ENCODE measurements at regions not wholly inside any gene's neighbourhood (a gene's known extent, or its start where the extent isn't known, plus 50 kb on each side); places are given as distances from the start of the nearest gene placed in this dataset.

DNA sequence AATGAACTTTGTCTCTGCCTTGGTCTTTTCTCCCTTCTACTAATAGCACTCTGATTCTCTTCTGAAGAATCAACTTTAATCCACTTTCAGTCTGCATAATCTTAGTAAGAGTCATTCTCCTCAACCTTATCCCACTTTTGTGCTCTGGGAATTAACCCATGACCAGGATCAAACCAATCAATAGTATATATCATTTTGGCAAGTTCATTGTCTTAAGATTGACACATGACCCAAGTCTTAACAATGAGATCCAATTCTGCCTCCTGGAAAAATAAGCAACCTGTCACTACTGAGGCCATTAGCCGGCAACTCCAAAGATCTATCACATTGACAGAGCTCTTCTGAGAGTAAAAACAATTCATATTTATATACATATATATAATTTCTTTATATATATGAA lies 1358.4 kb upstream of the ADGRL3 start:
- H3K27me3 ChIP-seq (ENCODE audit: control insufficient read depth in 2 of 2, insufficient read depth in 2 of 2, low read length in 2 of 2), result no peaks in the 10 kb centered on the region
- no TSS peak for BruUV-seq (replicated peaks)
- no peak overlapping the region for H2AFZ ChIP-seq (ENCODE audit: low read depth, low read length)
- no peaks in the 10 kb centered on the region for H3K36me3 ChIP-seq (ENCODE audit: control insufficient read depth in 2 of 2, extremely low read depth in 1 of 2, insufficient read depth in 2 of 2, low read length in 2 of 2)
- TF ChIP-seq FOS (IDR thresholded peaks at IDR 0.05; ENCODE audit: borderline replicate concordance, insufficient read depth, low read length), result no peak
- TF ChIP-seq, protein P1, sequence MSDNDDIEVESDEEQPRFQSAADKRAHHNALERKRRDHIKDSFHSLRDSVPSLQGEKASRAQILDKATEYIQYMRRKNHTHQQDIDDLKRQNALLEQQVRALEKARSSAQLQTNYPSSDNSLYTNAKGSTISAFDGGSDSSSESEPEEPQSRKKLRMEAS (IDR thresholded peaks at IDR 0.05; ENCODE audit: insufficient read depth, insufficient read length), result no peak
- TF ChIP-seq, protein P2, sequence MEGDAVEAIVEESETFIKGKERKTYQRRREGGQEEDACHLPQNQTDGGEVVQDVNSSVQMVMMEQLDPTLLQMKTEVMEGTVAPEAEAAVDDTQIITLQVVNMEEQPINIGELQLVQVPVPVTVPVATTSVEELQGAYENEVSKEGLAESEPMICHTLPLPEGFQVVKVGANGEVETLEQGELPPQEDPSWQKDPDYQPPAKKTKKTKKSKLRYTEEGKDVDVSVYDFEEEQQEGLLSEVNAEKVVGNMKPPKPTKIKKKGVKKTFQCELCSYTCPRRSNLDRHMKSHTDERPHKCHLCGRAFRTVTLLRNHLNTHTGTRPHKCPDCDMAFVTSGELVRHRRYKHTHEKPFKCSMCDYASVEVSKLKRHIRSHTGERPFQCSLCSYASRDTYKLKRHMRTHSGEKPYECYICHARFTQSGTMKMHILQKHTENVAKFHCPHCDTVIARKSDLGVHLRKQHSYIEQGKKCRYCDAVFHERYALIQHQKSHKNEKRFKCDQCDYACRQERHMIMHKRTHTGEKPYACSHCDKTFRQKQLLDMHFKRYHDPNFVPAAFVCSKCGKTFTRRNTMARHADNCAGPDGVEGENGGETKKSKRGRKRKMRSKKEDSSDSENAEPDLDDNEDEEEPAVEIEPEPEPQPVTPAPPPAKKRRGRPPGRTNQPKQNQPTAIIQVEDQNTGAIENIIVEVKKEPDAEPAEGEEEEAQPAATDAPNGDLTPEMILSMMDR (IDR thresholded peaks at IDR 0.05; ENCODE audit: extremely low read depth in 1 of 2, insufficient read depth in 1 of 2, low read depth in 1 of 2, low read length in 2 of 2), result no peak
- TF ChIP-seq GATA2 (IDR thresholded peaks at IDR 0.05; ENCODE audit: insufficient read depth, insufficient read length, low read depth, low read length), result no peak
- no peak for TF ChIP-seq MYC (IDR thresholded peaks at IDR 0.05; ENCODE audit: low read depth, low read length)
- H3K4me1 ChIP-seq (ENCODE audit: control insufficient read depth, extremely low read depth, insufficient read depth, low read length), result no peaks in the 10 kb centered on the region
- DNase-seq (ENCODE audit: low read depth, low spot score) (no peak), FAIRE-seq (no peak)
- H4K20me1 ChIP-seq (replicated peaks; ENCODE audit: control insufficient read depth, extremely low read depth, insufficient read depth, low read length), result no peaks in the 10 kb centered on the region
- dilution Hi-C loops (cut with MboI; ENCODE audit: extremely low pct_ligation_motif_present, low sequenced_read_pairs) (no loop called here), intact Hi-C loops (cut with micrococcal nuclease) (no loop called here)
- H3K9ac ChIP-seq (replicated peaks; ENCODE audit: extremely low read depth, insufficient read depth, low read length), result no peak overlapping the region
- no peak overlapping the region for H3K4me2 ChIP-seq (ENCODE audit: insufficient read depth, low read length)
- H3K79me2 ChIP-seq (ENCODE audit: control insufficient read depth, insufficient read depth, low read length), result no peaks in the 10 kb centered on the region
- CTCF ChIA-PET, result no interaction called here
- no peak overlapping the region for H3K27ac ChIP-seq (ENCODE audit: insufficient read depth, low read depth, low read length)
- H3K9me3 ChIP-seq (replicated peaks; ENCODE audit: control insufficient read depth, insufficient read depth, low read length), result no peaks in the 10 kb centered on the region
- no peak overlapping the region for H3K4me3 ChIP-seq (replicated peaks in 1 of 3; ENCODE audit: insufficient read depth in 1 of 3, low read depth in 1 of 3, low read length in 3 of 3)
- POLR2A ChIA-PET, result no interaction called here
- H3K9me1 ChIP-seq (replicated peaks; ENCODE audit: control insufficient read depth, extremely low read depth, insufficient read depth, low read length), result no peaks in the 10 kb centered on the region

DNA sequence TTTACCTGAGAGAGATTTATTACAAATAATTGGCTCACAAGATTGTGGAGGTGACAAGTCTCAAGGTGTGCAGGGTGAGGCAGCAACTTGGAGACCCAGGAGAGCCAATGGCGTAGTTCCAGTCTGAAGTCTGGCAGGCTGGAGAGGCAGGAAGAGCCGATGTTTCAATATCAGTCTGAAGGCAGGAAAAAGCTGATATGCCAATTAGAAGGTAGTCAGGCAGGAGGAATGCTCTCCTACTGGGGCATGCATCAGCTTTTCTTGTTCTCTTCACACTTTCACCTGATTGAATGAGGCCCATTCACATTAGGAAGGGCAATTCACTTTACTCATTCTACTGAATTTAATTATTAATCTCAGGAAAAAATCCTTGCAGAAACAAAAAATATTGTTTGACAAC lies 1351.7 kb upstream of the ADGRL3 start:
- BruUV-seq (replicated peaks), result no TSS peak
- no peak overlapping the region for H3K9ac ChIP-seq (replicated peaks; ENCODE audit: extremely low read depth, insufficient read depth, low read length)

More for the DNA sequence above, 1351.7 kb upstream of the ADGRL3 start:
- dilution Hi-C loops (cut with MboI; ENCODE audit: extremely low pct_ligation_motif_present, low sequenced_read_pairs) (no loop called here), intact Hi-C loops (cut with micrococcal nuclease) (no loop called here)
- TF ChIP-seq, protein P2 (IDR thresholded peaks at IDR 0.05; ENCODE audit: extremely low read depth in 1 of 2, insufficient read depth in 1 of 2, low read depth in 1 of 2, low read length in 2 of 2), result no peak
- TF ChIP-seq FOS (IDR thresholded peaks at IDR 0.05; ENCODE audit: borderline replicate concordance, insufficient read depth, low read length) (no peak), POLR2A (IDR thresholded peaks at IDR 0.05; ENCODE audit: low read depth, low read length) (no peak), GATA2 (IDR thresholded peaks at IDR 0.05; ENCODE audit: insufficient read depth, insufficient read length, low read depth, low read length) (no peak), POLR2AphosphoS5 (IDR thresholded peaks at IDR 0.05; ENCODE audit: insufficient read depth, low read depth, low read length) (no peak), MYC (IDR thresholded peaks at IDR 0.05; ENCODE audit: low read depth, low read length) (no peak), EZH2 (IDR thresholded peaks at IDR 0.05; ENCODE audit: borderline replicate concordance, low read depth, low read length, severe bottlenecking) (no peak), JUN (IDR thresholded peaks at IDR 0.05; ENCODE audit: borderline replicate concordance, insufficient read depth, insufficient read length, low read depth) (no peak)
- TF ChIP-seq, protein P1 (IDR thresholded peaks at IDR 0.05; ENCODE audit: insufficient read depth, insufficient read length), result no peak
- FAIRE-seq, result no peak
- H4K20me1 ChIP-seq (replicated peaks; ENCODE audit: control insufficient read depth, extremely low read depth, insufficient read depth, low read length), result no peaks in the 10 kb centered on the region
- no peaks in the 10 kb centered on the region for H3K79me2 ChIP-seq (ENCODE audit: control insufficient read depth, insufficient read depth, low read length)
- POLR2A ChIA-PET, result no interaction called here
- H3K9me3 ChIP-seq (replicated peaks; ENCODE audit: control insufficient read depth, insufficient read depth, low read length), result no peaks in the 10 kb centered on the region
- CTCF ChIA-PET, result interaction anchor here (0.8 kb wide), 1 partner anchor 11 kb away, joined by 3 read pairs; no protein-coding TSS in a partner anchor
- H3K4me2 ChIP-seq (ENCODE audit: insufficient read depth, low read length), result no peak overlapping the region
- no peaks in the 10 kb centered on the region for H3K36me3 ChIP-seq (ENCODE audit: control insufficient read depth in 2 of 2, extremely low read depth in 1 of 2, insufficient read depth in 2 of 2, low read length in 2 of 2)
- no peaks in the 10 kb centered on the region for H3K4me1 ChIP-seq (ENCODE audit: control insufficient read depth, extremely low read depth, insufficient read depth, low read length)
- H3K4me3 ChIP-seq (replicated peaks in 1 of 3; ENCODE audit: insufficient read depth in 1 of 3, low read depth in 1 of 3, low read length in 3 of 3), result no peak overlapping the region
- H2AFZ ChIP-seq (ENCODE audit: low read depth, low read length), result no peak overlapping the region
- no peak overlapping the region for H3K27ac ChIP-seq (ENCODE audit: insufficient read depth, low read depth, low read length)
- no peaks in the 10 kb centered on the region for H3K27me3 ChIP-seq (ENCODE audit: control insufficient read depth in 2 of 2, insufficient read depth in 2 of 2, low read length in 2 of 2)
- no peaks in the 10 kb centered on the region for H3K9me1 ChIP-seq (replicated peaks; ENCODE audit: control insufficient read depth, extremely low read depth, insufficient read depth, low read length)
- no peak for DNase-seq (ENCODE audit: low read depth, low spot score)
